Transverse colon (tissue), 4 donors: ENCODE measurements at regions not wholly inside any gene's neighbourhood (a gene's known extent, or its start where the extent isn't known, plus 50 kb on each side); places are given as distances from the start of the nearest gene placed in this dataset.

Source experiments
- DNase-seq: peaks from one replicate; pipeline ENCODE4 v3.0.0-alpha.2; 2019
- H3K27ac ChIP-seq, 4 donors: fragments of 200-600 bp; sonication (generic); 2 replicates each; pipeline ENCODE4 v1.5.1; 2016 to 2018; ENCODE audit warnings: inconsistent platforms in 4 of 4
- H3K27me3 ChIP-seq: fragments of 200-600 bp; sonication (generic); 2 replicates; pipeline ENCODE4 v1.5.1; 2017; ENCODE audit warnings: inconsistent platforms
- H3K36me3 ChIP-seq, 4 donors: fragments of 200-600 bp; sonication (generic); 2 replicates each; pipeline ENCODE4 v1.5.1; 2017 to 2019; ENCODE audit warnings: inconsistent platforms in 4 of 4
- H3K4me1 ChIP-seq, 4 donors: fragments of 200-600 bp; sonication (generic); 2 replicates each; pipeline ENCODE4 v1.5.1; 2017 to 2020; ENCODE audit warnings: inconsistent platforms in 4 of 4
- H3K4me3 ChIP-seq, 4 donors: fragments of 200-600 bp; sonication (generic); 1 replicate in 1 of 4; 2 replicates in 3 of 4; pipeline versions ENCODE4 v1.5.1 to v1.6.1; 2017 to 2019; ENCODE audit warnings: inconsistent platforms in 4 of 4
- H3K9me3 ChIP-seq, 2 donors: fragments of 200-600 bp; sonication (generic); 2 replicates each; pipeline ENCODE4 v1.5.1; 2017 to 2019; ENCODE audit warnings: inconsistent platforms in 2 of 2
- CTCF ChIP-seq, 5 experiments: fragments of 200-600 bp in 3 of 5; fragments of 450-650 bp in 2 of 5; sonication (generic) in 3 of 5; IDR thresholded peaks; 1 replicate in 2 of 5; 2 replicates in 3 of 5; pipeline ENCODE4 v1.5.1; 2016 to 2017; ENCODE audit warnings: antibody characterized with exemption in 5 of 5, inconsistent platforms in 3 of 5, mild to moderate bottlenecking in 2 of 5, moderate library complexity in 1 of 5
- EP300 ChIP-seq: sonication (generic); formaldehyde crosslinking; IDR thresholded peaks from one replicate; pipeline ENCODE4 v1.6.1; 2017; ENCODE audit warnings: antibody characterized with exemption, low read depth
- POLR2A ChIP-seq: fragments of 450-650 bp; IDR thresholded peaks from one replicate; pipeline ENCODE4 v1.6.1; 2016; ENCODE audit warnings: antibody characterized with exemption, mild to moderate bottlenecking, moderate library complexity
- POLR2AphosphoS5 ChIP-seq, 3 donors: sonication (generic); formaldehyde crosslinking; IDR thresholded peaks; one replicate each; pipeline ENCODE4 v1.6.1; 2016; ENCODE audit warnings: antibody characterized with exemption in 3 of 3
- WGBS, 2 donors: methylation state at CpG; one replicate each; pipeline ENCODE4 v1.1.5; 2018; ENCODE audit warnings: low coverage in 1 of 2; 5-methylcytosine and 5-hydroxymethylcytosine counted together
- in situ Hi-C, 4 donors: fragments of 200-750 bp; cut with MboI; loops; one replicate each; pipeline versions ENCODE4 v1.15.0 to v1.15.1; 2017; ENCODE audit warnings: low sequenced_read_pairs in 3 of 4, low pct_ligation_motif_present in 1 of 4, low pct_unique_long_range_greater_than_20kb in 1 of 4
- intact Hi-C: fragments of 100-400 bp; cut with DNase I; formaldehyde crosslinking; loops from one replicate; pipeline ENCODE4 v1.15.1; 2023; ENCODE audit warnings: low total_unique reads

DNA sequence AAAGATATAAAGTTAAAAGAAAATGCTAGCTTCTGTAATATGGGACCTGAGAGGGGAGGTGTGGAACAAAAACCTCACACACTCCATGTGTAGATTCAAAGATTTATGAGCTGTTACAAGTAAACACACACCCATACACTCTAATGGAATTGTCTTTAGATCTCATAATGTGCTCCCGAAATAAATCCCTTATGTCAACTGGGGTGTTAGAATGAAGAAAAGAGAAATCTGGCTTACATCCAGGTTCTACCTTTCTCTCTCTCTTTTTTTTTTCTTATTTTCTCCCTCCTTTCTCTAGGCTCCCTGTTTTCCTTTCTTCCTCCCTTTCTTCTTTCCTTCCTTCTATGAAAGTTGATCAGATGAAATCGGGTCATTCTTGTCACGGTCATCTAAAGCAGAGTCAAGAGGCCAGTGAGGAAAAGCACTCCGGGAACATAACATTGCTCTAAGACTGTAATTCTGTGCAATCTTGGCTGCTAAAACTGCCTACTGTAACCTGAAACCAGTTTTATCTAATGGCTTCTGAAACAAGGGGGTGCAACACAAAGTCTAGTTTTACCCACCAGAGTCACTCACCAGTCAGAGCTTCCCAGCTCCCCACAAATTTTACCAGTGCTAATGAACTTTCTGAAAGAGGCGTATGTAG is 68.3 kb upstream of the BTBD3 start:
- no peak for TF ChIP-seq POLR2A
- no peak for TF ChIP-seq EP300
- TF ChIP-seq CTCF (IDR thresholded peaks at IDR 0.05) = no peak
- TF ChIP-seq POLR2AphosphoS5 (IDR thresholded peaks at IDR 0.05) = no peak
- Histone ChIP-seq H3K27ac (no peak overlapping the region), H3K4me1 (peaks cover 0 to 13% (median 2%) of the 10 kb centered on the region in 4 donors), H3K4me3 (no peak overlapping the region), H3K36me3 (no peaks in the 10 kb centered on the region), H3K27me3 (no peaks in the 10 kb centered on the region), H3K9me3 (no peaks in the 10 kb centered on the region)
- intact Hi-C loops (no loop called here), in situ Hi-C loops (no loop called here)
- WGBS, 2 donors = 56 to 64% methylated on average over 5 of the region's 5 CpGs
- no peak for DNase-seq

DNA sequence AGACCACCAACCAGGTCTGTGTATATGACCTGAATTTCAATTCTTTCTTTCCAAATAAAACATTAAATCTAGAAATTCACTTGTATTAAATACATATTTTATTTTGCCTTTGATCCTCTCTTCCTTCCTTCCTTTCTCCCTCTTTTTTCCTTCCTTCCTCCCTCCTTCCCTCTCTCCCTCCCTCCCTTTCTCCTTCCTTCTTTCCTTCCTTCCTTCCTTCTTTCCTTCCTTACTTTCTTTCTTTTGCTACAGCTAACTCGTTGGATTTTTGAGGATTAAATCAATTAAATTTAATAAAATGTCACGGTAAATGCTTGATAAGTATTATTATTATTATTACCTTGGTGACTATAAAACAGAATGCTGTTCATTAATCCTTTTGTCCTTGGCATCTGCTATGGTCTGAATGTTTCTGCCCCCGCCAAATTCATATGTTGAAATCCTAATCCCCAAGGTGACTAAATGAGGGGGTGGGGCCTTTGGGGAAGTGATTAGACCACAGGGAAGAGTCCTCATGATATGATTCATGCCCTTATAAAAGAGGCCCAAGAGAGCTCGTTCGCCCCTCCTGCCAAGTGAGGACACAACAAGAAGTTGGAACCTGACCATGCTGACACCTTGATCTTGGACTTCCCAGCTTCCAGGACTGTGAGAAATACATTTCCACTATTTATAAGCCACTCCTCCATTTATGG is 67.6 kb upstream of the BTBD3 start:
- Histone ChIP-seq H3K4me3 (no peak overlapping the region), H3K36me3 (no peaks in the 10 kb centered on the region), H3K4me1 (peaks cover 0 to 13% (median 2%) of the 10 kb centered on the region in 4 donors), H3K27ac (no peak overlapping the region), H3K27me3 (no peaks in the 10 kb centered on the region), H3K9me3 (no peaks in the 10 kb centered on the region)
- 78 to 79% methylated on average over 4 to 5 of the region's 5 CpGs for WGBS, 2 donors
- no peak for DNase-seq
- intact Hi-C loops = no loop called here
- in situ Hi-C loops = no loop called here
- TF ChIP-seq CTCF (IDR thresholded peaks at IDR 0.05) (no peak), EP300 (no peak), POLR2AphosphoS5 (IDR thresholded peaks at IDR 0.05) (no peak), POLR2A (no peak)

GRCh38 chr20:11850901-11851300 is 66.8 kb upstream of the BTBD3 start:
- WGBS, 2 donors = 38 to 48% methylated on average over 4 of the region's 4 CpGs
- intact Hi-C loops = no loop called here
- DNase-seq = no peak
- Histone ChIP-seq H3K4me3 (no peak overlapping the region), H3K27me3 (no peaks in the 10 kb centered on the region), H3K9me3 (no peaks in the 10 kb centered on the region), H3K36me3 (no peaks in the 10 kb centered on the region), H3K27ac (no peak overlapping the region), H3K4me1 (peaks cover 0 to 13% (median 2%) of the 10 kb centered on the region in 4 donors)
- in situ Hi-C loops = no loop called here
- no peak for TF ChIP-seq POLR2A
- no peak for TF ChIP-seq POLR2AphosphoS5 (IDR thresholded peaks at IDR 0.05)
- no peak for TF ChIP-seq EP300
- TF ChIP-seq CTCF (IDR thresholded peaks at IDR 0.05) = no peak

DNA sequence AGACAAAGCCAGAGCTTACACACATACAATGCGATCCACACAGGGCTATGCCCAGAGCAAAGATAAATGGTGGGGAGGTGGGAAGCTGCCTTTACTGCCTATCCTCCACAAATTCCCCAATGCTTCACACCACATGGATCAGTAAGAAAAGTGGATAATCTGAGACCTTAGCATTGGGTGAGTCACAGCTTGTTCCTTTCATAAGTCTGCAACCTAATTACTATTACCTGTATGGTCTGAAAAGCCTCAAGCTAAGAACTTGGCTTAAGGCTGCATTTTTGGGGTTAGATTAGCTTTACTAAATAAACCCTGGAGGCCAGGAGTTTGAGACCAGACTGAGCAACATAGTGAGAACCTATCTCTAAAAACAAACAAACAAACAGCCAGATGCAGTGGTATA is 66.0 kb upstream of the BTBD3 start:
- H3K27me3 ChIP-seq = no peaks in the 10 kb centered on the region
- in situ Hi-C loops = no loop called here
- 95 to 100% methylated on average over 1 of the region's 1 CpG for WGBS, 2 donors

More for the DNA sequence above, 66.0 kb upstream of the BTBD3 start:
- H3K9me3 ChIP-seq = no peaks in the 10 kb centered on the region
- TF ChIP-seq EP300 (no peak), CTCF (IDR thresholded peaks at IDR 0.05) (no peak), POLR2A (no peak), POLR2AphosphoS5 (IDR thresholded peaks at IDR 0.05) (no peak)
- H3K4me3 ChIP-seq = no peak overlapping the region
- intact Hi-C loops = no loop called here
- peaks cover 0 to 13% (median 2%) of the 10 kb centered on the region in 4 donors for H3K4me1 ChIP-seq
- no peak overlapping the region for H3K27ac ChIP-seq
- no peak for DNase-seq
- H3K36me3 ChIP-seq = no peaks in the 10 kb centered on the region
